SHP77 (cell line): ENCODE measurements at regions not wholly inside any gene's neighbourhood (a gene's known extent, or its start where the extent isn't known, plus 50 kb on each side); places are given as distances from the start of the nearest gene placed in this dataset.
"Not testable (repeated sequence)": the region's sequence is repeated elsewhere in the genome, so short reads cannot be mapped to it uniquely, and the experiment has no call there.

Experiments used
- DNase-seq, 2 experiments: peaks; one replicate each; lab custom pipeline; 2025; lab: John Stamatoyannopoulos, UW

GRCh38 chrX:104376937-104377336 is 122.2 kb upstream of the ESX1 start:
- no peak for DNase-seq

GRCh38 chrX:104372547-104372946 is 117.8 kb upstream of the ESX1 start:
- no peak for DNase-seq

- no peak for DNase-seq
Measured at GRCh38 chrX:104370089-104370488, 115.4 kb upstream of the ESX1 start.

- DNase-seq = not testable (repeated sequence)
Measured at GRCh38 chrX:104360774-104361173, 106.0 kb upstream of the ESX1 start.

- no peak for DNase-seq
Measured at GRCh38 chrX:104359124-104359523, 104.4 kb upstream of the ESX1 start.

- DNase-seq = no peak
Measured at GRCh38 chrX:104351173-104351769, 96.5 kb upstream of the ESX1 start.

- DNase-seq = no peak
Measured at GRCh38 chrX:104347860-104348259, 93.1 kb upstream of the ESX1 start.

- DNase-seq = peak; percentile 4 to 16
Measured at GRCh38 chrX:104343428-104344129, 88.8 kb upstream of the ESX1 start.

GRCh38 chrX:104342065-104342464 is 87.3 kb upstream of the ESX1 start:
- no peak for DNase-seq

- no peak for DNase-seq
Measured at GRCh38 chrX:104335756-104336155, 81.0 kb upstream of the ESX1 start.

- DNase-seq = no peak
Measured at GRCh38 chrX:104334971-104335370, 80.2 kb upstream of the ESX1 start.

GRCh38 chrX:104330966-104331365 is 76.2 kb upstream of the ESX1 start:
- DNase-seq = no peak

- DNase-seq = no peak
Measured at GRCh38 chrX:104329731-104330130, 75.0 kb upstream of the ESX1 start.

GRCh38 chrX:104325213-104325585 is 70.5 kb upstream of the ESX1 start:
- DNase-seq = no peak

GRCh38 chrX:104324461-104325212 is 69.9 kb upstream of the ESX1 start:
- DNase-seq = no peak

- DNase-seq = no peak
Measured at GRCh38 chrX:104319346-104319745, 64.6 kb upstream of the ESX1 start.

GRCh38 chrX:104318330-104319009 is 63.7 kb upstream of the ESX1 start:
- no peak for DNase-seq

- DNase-seq = no peak
Measured at GRCh38 chrX:104316739-104317138, 62.0 kb upstream of the ESX1 start.

- DNase-seq = no peak
Measured at GRCh38 chrX:104315555-104315954, 60.8 kb upstream of the ESX1 start.

- DNase-seq = no peak
Measured at GRCh38 chrX:104310657-104311254, 56.0 kb upstream of the ESX1 start.

- DNase-seq = no peak
Measured at GRCh38 chrX:104310090-104310489, 55.4 kb upstream of the ESX1 start.

- DNase-seq = no peak
Measured at GRCh38 chrX:104309169-104309568, 54.4 kb upstream of the ESX1 start.
